Fibroblast of lung (primary cell): ENCODE measurements at regions not wholly inside any gene's neighbourhood (a gene's known extent, or its start where the extent isn't known, plus 50 kb on each side); places are given as distances from the start of the nearest gene placed in this dataset.

Experiments
- DNase-seq, 2 donors: peaks; one replicate each; pipeline versions ENCODE4 v3.0.0 to v3.0.0-alpha.2; 2010; ENCODE audit warnings: low read depth in 2 of 2
- H2AFZ ChIP-seq: 2 replicates; pipeline ENCODE4 v1.5.1; 2012; ENCODE audit warnings: low read length, control low read depth, inconsistent platforms
- H3K27ac ChIP-seq: 2 replicates; pipeline ENCODE4 v1.5.1; 2011; ENCODE audit warnings: low read length, control low read depth; ENCODE audit not compliant: insufficient read depth
- H3K27me3 ChIP-seq: 2 replicates; pipeline ENCODE4 v1.5.1; 2011; ENCODE audit warnings: mild to moderate bottlenecking, low read length; ENCODE audit not compliant: control insufficient read depth, insufficient read depth
- H3K36me3 ChIP-seq: 2 replicates; pipeline ENCODE4 v1.5.1; 2011; ENCODE audit warnings: low read length; ENCODE audit not compliant: control insufficient read depth, insufficient read depth
- H3K4me1 ChIP-seq: 2 replicates; pipeline ENCODE4 v1.5.1; 2011; ENCODE audit warnings: low read length; ENCODE audit not compliant: control insufficient read depth, insufficient read depth; ENCODE audit errors: extremely low read depth
- H3K4me2 ChIP-seq: 2 replicates; pipeline ENCODE4 v1.5.1; 2011; ENCODE audit warnings: low read length, control low read depth; ENCODE audit not compliant: insufficient read depth; ENCODE audit errors: extremely low read depth
- H3K4me3 ChIP-seq, 4 experiments: fragments of 200-600 bp in 1 of 4; sonication (generic) in 1 of 4; replicated peaks in 1 of 4; 2 replicates each; pipeline ENCODE4 v1.5.1; 2011 to 2016; ENCODE audit warnings: low read length in 4 of 4, low read depth in 3 of 4, mild to moderate bottlenecking in 3 of 4, control low read depth in 2 of 4, inconsistent platforms in 1 of 4, mixed read lengths in 1 of 4; ENCODE audit not compliant: insufficient read depth in 1 of 4; ENCODE audit errors: control extremely low read depth in 1 of 4
- H3K79me2 ChIP-seq: 2 replicates; pipeline ENCODE4 v1.5.1; 2012; ENCODE audit warnings: mild to moderate bottlenecking, low read length, inconsistent platforms; ENCODE audit not compliant: control insufficient read depth, insufficient read depth
- H3K9ac ChIP-seq: 2 replicates; pipeline ENCODE4 v1.5.1; 2011; ENCODE audit warnings: mild to moderate bottlenecking, low read length, control low read depth; ENCODE audit not compliant: insufficient read depth
- H3K9me3 ChIP-seq: 2 replicates; pipeline ENCODE4 v1.5.1; 2012; ENCODE audit warnings: low read depth, low read length; ENCODE audit not compliant: control insufficient read depth, insufficient read depth
- H4K20me1 ChIP-seq: 2 replicates; pipeline ENCODE4 v1.5.1; 2011; ENCODE audit warnings: low read length; ENCODE audit not compliant: control insufficient read depth, insufficient read depth; ENCODE audit errors: extremely low read depth
- EZH2 ChIP-seq: IDR thresholded peaks from 2 replicates; pipeline ENCODE4 v1.5.1; 2012; ENCODE audit warnings: low read length, control low read depth, mild to moderate bottlenecking; ENCODE audit errors: missing control alignments
- TF ChIP-seq, protein P1 (sequence below), 2 donors: IDR thresholded peaks in 1 of 2; conservative IDR thresholded peaks in 1 of 2; 1 replicate in 1 of 2; 2 replicates in 1 of 2; pipeline ENCODE4 v1.5.1; 2011 to 2012; ENCODE audit warnings: low read length in 2 of 2, control low read depth in 1 of 2, inconsistent platforms in 1 of 2, low read depth in 1 of 2, mild to moderate bottlenecking in 1 of 2

GRCh38 chr20:11867291-11867919 lies 50.3 kb upstream of the BTBD3 start:
- peak in 1 of 2 donors; percentile 12 for DNase-seq
- Histone ChIP-seq H3K4me2 (no peak overlapping the region), H3K4me3 (no peak overlapping the region), H3K4me1 (no peaks in the 10 kb centered on the region), H3K9ac (no peak overlapping the region), H3K79me2 (no peaks in the 10 kb centered on the region), H3K27me3 (no peaks in the 10 kb centered on the region), H2AFZ (no peak overlapping the region), H3K9me3 (no peaks in the 10 kb centered on the region), H3K27ac (no peak overlapping the region), H4K20me1 (no peaks in the 10 kb centered on the region), H3K36me3 (no peaks in the 10 kb centered on the region)
- no peak for TF ChIP-seq EZH2
- TF ChIP-seq, protein P1, sequence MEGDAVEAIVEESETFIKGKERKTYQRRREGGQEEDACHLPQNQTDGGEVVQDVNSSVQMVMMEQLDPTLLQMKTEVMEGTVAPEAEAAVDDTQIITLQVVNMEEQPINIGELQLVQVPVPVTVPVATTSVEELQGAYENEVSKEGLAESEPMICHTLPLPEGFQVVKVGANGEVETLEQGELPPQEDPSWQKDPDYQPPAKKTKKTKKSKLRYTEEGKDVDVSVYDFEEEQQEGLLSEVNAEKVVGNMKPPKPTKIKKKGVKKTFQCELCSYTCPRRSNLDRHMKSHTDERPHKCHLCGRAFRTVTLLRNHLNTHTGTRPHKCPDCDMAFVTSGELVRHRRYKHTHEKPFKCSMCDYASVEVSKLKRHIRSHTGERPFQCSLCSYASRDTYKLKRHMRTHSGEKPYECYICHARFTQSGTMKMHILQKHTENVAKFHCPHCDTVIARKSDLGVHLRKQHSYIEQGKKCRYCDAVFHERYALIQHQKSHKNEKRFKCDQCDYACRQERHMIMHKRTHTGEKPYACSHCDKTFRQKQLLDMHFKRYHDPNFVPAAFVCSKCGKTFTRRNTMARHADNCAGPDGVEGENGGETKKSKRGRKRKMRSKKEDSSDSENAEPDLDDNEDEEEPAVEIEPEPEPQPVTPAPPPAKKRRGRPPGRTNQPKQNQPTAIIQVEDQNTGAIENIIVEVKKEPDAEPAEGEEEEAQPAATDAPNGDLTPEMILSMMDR (conservative IDR thresholded peaks at IDR 0.05 in 1 of 2, IDR thresholded peaks at IDR 0.05 in 1 of 2; ENCODE audit: low read depth in 1 of 2, low read length in 2 of 2), result no peak
